IPS-18c (cell line): ENCODE measurements at regions not wholly inside any gene's neighbourhood (a gene's known extent, or its start where the extent isn't known, plus 50 kb on each side); places are given as distances from the start of the nearest gene placed in this dataset.

Experiments
- H3K4me3 ChIP-seq: 2 replicates; pipeline ENCODE4 v1.7.0; 2013; ENCODE audit warnings: low read depth, mild to moderate bottlenecking, low read length, moderate library complexity; ENCODE audit not compliant: insufficient read depth
- H3K9me3 ChIP-seq: one replicate; pipeline ENCODE4 v1.6.1; 2013; ENCODE audit warnings: mild to moderate bottlenecking, low read length, moderate library complexity; ENCODE audit not compliant: control insufficient read depth, insufficient read depth

DNA sequence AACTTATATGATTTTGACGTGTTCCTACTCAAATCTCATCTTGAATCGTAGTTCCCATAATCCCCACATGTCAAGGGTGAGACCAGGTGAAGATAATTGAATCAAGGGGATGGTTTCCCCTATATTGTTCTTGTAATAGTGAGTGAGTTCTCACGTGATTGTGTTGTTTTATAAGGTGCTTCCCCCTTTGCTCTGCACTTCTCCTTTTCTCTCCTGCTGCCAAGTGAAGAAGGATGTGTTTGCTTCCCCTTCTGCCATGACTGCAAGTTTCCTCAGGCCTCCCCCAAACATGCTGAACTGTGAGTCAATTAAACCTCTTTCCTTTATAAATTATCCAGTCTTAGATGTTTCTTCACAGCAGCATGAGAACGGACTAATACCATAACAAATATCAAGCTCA, 83.2 kb downstream of the MANEA start:
- no peak overlapping the region for H3K4me3 ChIP-seq
- H3K9me3 ChIP-seq, result no peaks in the 10 kb centered on the region

DNA sequence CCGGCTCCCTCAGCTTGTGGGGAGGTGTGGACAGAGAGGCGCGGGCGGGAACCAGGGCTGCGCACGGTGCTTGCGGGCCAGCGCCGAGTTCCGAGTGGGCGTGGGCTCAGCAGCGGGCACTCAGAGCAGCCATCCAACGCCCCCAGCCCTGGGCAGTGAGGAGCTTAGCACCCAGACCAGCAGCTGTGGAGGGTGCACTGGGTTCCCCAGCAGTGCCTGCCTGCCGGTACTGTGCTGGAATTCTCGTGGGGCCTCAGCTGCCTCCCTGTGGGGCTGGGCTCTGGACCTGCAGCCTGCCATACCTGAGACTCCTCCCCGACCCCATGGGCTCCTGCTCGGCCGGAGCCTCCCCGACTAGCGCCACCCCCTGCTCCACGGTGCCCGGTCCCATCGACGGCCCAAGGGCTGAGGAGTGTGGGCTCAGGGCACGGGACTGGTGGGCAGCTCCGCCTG, 92.7 kb downstream of the MANEA start:
- H3K4me3 ChIP-seq, result no peak overlapping the region

DNA sequence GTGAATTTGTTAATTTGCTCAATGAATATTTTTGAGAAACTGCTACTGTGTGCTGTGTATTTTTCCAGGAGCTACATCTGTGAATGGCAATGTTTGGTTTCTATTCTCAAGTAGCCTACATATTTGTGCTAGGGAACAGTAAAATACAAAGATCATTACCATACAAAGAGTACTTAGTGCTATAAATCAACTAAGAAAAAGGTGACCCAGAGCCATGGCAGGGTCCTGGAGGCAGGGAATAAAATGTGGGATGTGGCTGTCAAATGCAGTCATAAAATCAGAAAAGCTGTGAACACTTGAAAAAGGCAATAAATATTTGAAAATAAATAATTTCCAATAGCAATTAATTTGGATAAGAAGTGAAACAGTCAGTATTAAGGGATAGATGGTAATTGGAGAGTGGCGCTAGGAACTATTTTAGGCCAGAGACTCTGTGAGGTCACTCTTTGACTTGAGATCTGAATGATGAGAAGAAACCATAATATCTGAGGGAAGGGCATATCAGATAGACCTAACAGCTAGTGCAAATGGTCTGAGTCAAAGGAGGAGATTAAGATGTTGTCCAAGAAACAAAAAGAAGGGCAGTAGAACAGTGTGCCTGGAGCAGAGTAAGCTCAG, 98.8 kb downstream of the MANEA start:
- Histone ChIP-seq H3K9me3 (no peaks in the 10 kb centered on the region), H3K4me3 (no peak overlapping the region)

More for the DNA sequence above, 92.7 kb downstream of the MANEA start:
- no peaks in the 10 kb centered on the region for H3K9me3 ChIP-seq

DNA sequence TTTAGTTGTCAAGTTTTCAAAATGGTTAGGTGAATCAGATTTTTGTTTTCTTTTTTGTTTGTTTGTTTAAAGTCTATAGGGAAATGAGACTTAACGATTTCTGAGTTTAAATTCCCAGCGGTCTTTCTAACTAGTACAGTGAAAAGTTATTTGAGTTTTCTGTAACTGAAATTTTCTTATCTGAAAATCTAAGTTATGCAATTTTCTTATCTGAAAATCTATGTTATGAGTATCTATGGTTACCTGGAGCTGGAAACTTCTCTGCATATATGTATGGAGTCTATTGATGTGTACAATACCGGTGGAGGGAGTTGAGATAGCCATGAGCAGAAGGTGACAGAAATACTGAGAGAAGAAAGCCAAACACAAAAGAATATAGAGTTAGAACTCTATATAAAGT, 102.6 kb downstream of the MANEA start:
- Histone ChIP-seq H3K9me3 (no peaks in the 10 kb centered on the region), H3K4me3 (no peak overlapping the region)

DNA sequence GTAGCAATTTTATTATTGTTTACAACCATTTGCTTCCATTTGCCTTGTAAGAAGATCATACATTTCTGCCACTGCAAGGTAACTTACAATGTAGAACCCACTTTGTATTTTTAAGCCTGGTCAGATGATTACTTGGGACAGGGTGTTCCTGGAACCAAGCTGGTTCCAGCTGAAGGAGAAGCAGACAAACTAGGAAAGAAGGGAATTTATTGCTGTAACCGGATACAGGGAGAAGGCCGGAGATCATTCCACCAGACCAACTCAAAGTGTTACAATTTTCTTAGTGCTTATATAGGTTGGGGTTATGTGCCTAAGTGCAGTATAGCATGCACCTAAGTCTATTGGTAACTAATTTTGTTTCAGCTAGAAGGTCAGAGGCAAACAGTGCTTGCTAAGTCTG, 104.4 kb downstream of the MANEA start:
- Histone ChIP-seq H3K4me3 (no peak overlapping the region), H3K9me3 (no peaks in the 10 kb centered on the region)

DNA sequence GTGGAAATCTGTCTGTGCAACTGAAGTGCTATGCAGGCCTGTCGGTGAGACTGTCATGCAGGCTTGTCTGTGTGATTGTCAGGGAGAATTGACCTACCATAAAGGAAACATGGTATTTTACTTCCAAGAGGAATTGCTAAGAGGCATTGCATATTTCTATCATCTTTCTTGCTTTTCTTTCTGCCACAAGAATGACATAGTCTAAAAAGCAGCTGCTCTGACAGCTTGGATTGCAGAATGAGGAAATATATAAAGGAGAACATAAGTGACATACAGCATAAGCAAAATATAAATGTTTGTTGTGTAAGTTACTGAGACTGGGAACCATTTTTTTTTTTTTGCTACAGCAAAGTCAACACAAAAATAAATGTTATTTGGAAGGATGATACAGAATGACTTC, 105.1 kb downstream of the MANEA start:
- no peak overlapping the region for H3K4me3 ChIP-seq
- H3K9me3 ChIP-seq, result no peaks in the 10 kb centered on the region

DNA sequence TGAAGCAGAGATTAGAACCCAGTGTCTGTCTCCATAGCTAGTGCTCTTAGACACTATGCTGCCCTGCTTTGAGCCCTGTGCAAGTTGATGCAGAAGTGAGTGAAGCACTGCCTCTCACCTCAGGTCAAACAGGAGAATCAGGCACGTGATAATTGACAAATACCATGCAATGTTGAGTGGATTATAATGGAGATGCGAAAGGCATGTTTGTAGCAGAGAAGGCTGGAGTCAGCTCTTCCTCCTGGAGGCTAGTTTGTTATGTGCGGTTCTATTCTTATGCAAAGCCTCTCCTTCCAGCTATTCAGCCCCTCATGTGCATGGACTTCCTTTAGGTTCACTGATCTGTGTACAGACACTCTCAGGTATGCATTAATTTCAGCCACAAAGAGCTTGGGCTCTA, 108.5 kb downstream of the MANEA start:
- H3K9me3 ChIP-seq, result no peaks in the 10 kb centered on the region

DNA sequence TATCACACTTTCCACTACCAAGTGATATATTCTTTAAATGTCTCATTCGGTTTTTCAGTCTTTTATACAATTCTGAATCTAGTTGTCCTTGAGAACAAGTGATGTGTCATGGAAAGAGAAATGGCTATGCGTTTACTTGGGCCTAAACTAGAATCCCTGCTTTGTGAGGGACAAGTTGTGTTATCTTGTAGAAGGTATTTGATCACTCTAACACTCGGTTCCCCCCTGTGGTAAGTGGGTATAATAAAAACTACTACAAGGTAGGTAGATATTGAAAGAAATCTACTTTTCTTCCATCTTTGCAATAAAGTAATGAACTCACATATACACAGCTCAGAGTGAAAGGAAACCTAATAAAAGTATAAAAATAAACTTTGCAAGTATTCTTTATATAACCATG, 108.9 kb downstream of the MANEA start:
- Histone ChIP-seq H3K9me3 (no peaks in the 10 kb centered on the region), H3K4me3 (no peak overlapping the region)

More for the DNA sequence above, 108.5 kb downstream of the MANEA start:
- H3K4me3 ChIP-seq, result no peak overlapping the region

DNA sequence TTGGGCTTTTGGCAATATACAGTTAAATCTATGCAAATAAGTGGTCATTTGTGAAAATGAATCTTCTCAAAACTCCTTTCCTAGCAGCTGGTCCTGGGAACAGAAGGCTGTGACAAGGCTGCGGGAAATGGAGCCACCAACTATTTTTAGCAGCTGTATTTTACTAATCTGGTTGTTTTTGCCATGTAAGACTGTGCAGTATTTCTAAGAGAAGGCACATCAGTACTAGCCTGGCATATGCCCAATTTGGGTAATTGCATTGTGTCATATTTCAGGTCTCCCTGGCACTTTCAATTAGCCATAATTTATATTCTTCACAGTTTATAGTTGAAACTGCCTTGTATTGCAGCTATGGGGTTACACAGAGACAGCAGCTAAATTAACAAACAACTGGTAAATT, 109.6 kb downstream of the MANEA start:
- Histone ChIP-seq H3K4me3 (no peak overlapping the region), H3K9me3 (no peaks in the 10 kb centered on the region)

DNA sequence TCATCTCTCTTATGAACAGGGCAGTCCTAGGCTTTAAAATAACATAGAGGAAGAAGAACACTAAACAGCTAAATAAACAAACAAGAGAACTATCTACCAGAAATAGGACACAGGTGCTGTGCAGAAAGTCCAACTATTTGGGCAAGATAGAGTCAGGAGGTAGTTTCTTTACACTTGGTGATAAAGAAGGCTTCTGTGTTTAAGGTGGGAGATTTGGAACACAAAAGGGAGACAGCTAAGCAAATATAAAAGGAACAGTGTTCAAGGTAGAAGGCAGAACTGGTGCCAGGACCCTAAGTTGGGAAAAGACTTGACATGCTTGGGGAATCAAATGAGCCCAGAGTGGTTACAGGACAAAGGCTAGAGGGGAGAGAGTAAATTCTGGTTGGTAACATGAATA, 110.5 kb downstream of the MANEA start:
- no peak overlapping the region for H3K4me3 ChIP-seq
- no peaks in the 10 kb centered on the region for H3K9me3 ChIP-seq

DNA sequence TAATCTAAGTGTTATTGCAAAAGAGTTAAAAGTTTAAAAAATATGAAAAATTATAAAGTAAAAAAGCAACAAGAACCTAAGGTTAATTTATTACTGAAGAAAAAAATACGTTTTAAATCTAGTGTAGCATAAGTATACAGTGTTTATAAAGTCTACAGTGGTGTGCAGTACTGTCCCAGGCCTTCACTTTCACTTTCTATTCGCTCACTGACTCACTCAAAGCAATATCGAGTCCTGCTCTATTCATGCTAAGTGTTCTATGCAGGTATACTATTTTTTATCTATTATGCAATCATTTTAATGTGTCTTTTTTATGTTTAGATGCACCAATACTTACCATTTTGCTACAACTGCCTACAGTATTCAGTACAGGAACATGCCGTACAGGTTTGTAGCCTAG, 113.0 kb downstream of the MANEA start:
- no peak overlapping the region for H3K4me3 ChIP-seq

DNA sequence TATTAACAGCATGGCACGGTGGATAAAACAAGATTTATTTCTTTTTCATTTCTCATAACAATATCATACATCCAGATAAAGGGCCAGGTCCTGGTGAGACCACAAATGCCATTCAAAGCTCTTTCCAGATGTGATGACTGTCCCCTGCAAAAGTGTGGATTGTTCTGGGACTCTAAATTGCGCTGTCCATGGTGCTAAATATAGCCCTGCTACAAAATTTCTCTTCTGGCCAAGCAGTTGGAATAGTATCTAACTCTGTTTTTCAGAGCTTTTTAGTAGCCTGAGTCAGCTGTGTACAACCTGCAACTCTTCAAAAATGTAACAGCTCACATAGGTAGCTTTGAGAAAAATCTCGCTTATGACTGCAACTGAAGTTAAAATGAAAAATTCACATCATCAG, 115.8 kb downstream of the MANEA start:
- H3K9me3 ChIP-seq, result no peaks in the 10 kb centered on the region
- H3K4me3 ChIP-seq, result no peak overlapping the region

More for the DNA sequence above, 113.0 kb downstream of the MANEA start:
- no peaks in the 10 kb centered on the region for H3K9me3 ChIP-seq

DNA sequence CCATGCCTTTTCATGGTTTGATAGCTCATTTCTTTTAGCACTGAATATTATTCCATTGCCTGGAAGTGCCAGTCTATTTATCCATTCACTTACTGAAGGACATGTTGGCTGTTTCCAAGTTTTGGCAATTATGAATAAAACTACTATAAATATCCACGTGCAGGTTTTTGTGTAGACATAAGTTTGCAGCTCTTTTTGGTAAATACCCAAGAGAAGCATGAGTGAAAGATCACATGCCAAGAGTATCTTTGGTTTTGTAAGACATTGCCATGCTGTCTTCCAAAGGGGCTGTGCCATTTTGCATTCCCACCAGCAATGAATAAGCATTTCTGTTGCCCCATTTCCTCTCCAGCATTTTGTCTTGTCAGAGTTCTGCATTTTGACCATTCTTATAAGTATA, 120.9 kb downstream of the MANEA start:
- Histone ChIP-seq H3K4me3 (no peak overlapping the region), H3K9me3 (no peaks in the 10 kb centered on the region)

DNA sequence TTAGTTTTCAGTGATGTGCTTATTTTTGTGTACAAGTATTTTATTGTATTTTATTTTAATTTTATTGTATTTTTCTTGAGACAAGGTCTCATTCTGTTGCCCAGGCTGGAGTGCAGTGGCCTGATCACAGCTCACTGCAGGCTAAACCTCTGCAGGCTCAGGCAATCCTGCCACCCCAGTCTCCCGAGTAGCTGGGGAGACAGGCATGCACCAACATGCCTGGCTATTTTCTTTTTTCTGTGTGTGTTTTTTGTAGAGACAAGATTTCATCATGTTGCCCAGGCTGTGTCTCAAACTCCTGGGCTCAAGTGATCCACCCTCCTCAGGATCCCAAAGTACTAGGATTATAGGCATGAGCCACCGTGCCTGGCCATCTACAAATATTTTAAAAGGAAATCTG, 146.3 kb downstream of the MANEA start:
- no peak overlapping the region for H3K4me3 ChIP-seq
- H3K9me3 ChIP-seq, result peaks cover 2% of the 10 kb centered on the region

DNA sequence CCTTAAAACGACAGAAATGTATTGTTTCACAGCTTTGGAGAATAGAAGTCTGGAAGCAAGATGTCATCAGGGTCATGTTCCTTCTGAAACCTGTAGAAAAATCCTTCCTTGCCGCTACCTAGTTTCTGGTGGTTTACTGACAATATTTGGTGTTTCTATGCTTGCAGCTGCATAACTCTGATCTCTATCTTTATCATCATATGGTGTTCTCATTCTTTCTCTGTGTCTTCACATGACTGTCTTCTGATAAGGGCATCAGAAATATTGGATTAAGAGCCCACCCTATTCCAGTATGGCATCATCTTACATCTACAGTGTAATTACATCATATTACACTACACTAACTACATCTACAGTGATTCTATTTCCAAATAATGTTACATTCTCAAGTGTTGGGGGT, 148.0 kb downstream of the MANEA start:
- Histone ChIP-seq H3K4me3 (no peak overlapping the region), H3K9me3 (peaks cover 2% of the 10 kb centered on the region)

DNA sequence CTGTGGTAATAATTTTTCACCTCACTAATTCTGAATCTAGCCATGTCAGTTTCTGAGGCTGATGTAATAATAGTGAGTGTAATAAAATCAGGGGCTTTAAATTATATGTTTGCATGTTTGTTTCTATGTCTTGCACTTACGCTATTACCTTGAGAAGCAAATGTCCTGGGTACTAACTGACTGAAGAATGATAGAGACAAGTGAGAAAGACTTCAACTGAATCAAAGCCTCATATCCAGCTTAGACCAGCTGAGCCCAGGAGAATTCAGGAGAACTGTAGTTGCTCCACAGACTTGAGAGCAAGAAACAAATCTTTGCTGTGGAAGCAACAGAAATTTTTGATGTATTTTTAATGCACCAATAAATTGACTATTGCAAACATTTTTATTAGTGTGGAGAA, 162.8 kb downstream of the MANEA start:
- no peaks in the 10 kb centered on the region for H3K9me3 ChIP-seq
- no peak overlapping the region for H3K4me3 ChIP-seq

DNA sequence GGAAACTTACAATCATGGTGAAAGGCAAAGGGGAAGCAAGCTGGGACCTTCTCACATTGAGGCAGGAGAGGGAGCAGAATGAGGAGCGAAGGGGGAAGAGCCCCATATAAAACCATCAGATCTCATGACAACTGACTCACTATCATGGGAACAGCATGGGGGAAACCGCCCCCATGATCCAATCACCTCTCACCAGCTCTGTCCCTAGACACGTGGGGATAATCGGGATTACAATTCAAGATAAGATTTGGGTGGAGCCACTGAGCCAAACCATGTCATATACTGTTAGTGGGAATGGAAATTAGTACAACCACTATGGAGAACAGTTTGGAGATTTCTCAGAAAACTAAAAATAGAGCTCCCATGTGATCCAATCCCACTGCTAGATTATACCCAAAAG, 163.7 kb downstream of the MANEA start:
- no peak overlapping the region for H3K4me3 ChIP-seq
- H3K9me3 ChIP-seq, result no peaks in the 10 kb centered on the region

DNA sequence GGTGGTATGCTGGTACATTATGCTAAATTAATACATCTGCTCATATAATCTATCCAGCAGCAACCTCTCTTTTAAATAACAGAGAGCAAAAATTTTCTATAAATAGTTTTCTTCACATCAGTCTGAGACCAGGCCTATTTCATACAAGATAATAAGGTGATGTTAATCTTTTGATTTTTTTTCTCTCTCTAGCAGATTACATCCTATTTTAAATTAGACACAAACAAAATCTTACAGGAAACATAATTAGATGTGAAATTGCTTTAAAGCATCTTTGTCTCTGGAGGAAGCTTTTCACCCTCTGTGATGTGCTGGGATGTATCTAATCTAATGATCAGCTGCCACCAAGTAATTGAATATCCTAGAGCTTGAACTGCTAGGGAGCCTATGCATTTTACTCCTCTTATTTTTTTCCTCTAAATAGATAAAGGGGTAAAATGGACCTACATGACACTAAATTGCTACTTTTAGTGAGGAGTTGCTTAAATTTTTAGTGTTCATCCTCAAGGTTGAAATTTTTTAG, 165.5 kb downstream of the MANEA start:
- H3K9me3 ChIP-seq, result no peaks in the 10 kb centered on the region
- H3K4me3 ChIP-seq, result no peak overlapping the region

DNA sequence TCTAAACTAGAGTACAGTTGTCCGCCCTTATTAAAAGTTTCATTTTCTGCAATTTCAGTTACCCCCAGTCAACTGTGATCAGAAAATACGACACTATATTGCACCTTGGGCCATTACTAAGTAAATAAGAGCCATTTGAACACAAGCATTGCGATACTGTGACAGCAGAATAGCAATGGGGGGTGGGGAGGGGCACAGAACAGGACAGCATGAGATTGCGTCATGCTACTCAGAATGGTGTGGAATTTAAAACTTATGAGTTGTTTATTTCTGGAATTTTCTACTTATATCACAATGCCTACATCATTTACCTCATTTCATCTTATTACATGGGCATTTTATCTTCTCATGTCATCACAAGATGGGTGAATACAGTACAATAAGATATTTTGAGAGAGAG, 166.3 kb downstream of the MANEA start:
- no peaks in the 10 kb centered on the region for H3K9me3 ChIP-seq
- no peak overlapping the region for H3K4me3 ChIP-seq
